Activated CD8-positive, alpha-beta memory T cell treated with anti-CD3 and anti-CD28 coated beads for 24 hours (primary cell): ENCODE measurements at regions not wholly inside any gene's neighbourhood (a gene's known extent, or its start where the extent isn't known, plus 50 kb on each side); places are given as distances from the start of the nearest gene placed in this dataset.
"Not testable (repeated sequence)": the region's sequence is repeated elsewhere in the genome, so short reads cannot be mapped to it uniquely, and the experiment has no call there.

Source experiments
- DNase-seq: peaks from one replicate; pipeline ENCODE4 v3.0.0-alpha.2; 2020

GRCh38 chr1:212495766-212496494 lies 63.2 kb downstream of the NENF start:
- DNase-seq = no peak

GRCh38 chr1:212496682-212497081 lies 64.0 kb downstream of the NENF start:
- DNase-seq = no peak

- DNase-seq = no peak
Observed at GRCh38 chr1:212497553-212497952, 64.8 kb downstream of the NENF start.

- no peak for DNase-seq
Observed at GRCh38 chr1:212498283-212499040, 65.7 kb downstream of the NENF start.

GRCh38 chr1:212500351-212500750 lies 67.6 kb downstream of the NENF start:
- no peak for DNase-seq

GRCh38 chr1:212500983-212501382 lies 68.3 kb downstream of the NENF start:
- DNase-seq = no peak

GRCh38 chr1:212503714-212504113 lies 71.0 kb downstream of the NENF start:
- no peak for DNase-seq

GRCh38 chr1:212504171-212504803 lies 71.6 kb downstream of the NENF start:
- DNase-seq = no peak

GRCh38 chr1:212506666-212507065 lies 73.9 kb downstream of the NENF start:
- DNase-seq = no peak

GRCh38 chr1:212507369-212507768 lies 74.6 kb downstream of the NENF start:
- no peak for DNase-seq

- no peak for DNase-seq
Observed at GRCh38 chr1:212512816-212513559, 80.3 kb downstream of the NENF start.

- no peak for DNase-seq
Observed at GRCh38 chr1:212513586-212513985, 80.9 kb downstream of the NENF start.

- peak; percentile 62 for DNase-seq
Observed at GRCh38 chr1:212514056-212514614, 81.4 kb downstream of the NENF start.

GRCh38 chr1:212514782-212515181 lies 82.1 kb downstream of the NENF start:
- DNase-seq = peak; percentile 59

GRCh38 chr1:212515329-212515760 lies 82.6 kb downstream of the NENF start:
- DNase-seq = no peak

GRCh38 chr1:212516012-212516411 lies 83.3 kb downstream of the NENF start:
- DNase-seq = not testable (repeated sequence)

- DNase-seq = no peak
Observed at GRCh38 chr1:212518188-212519054, 85.7 kb downstream of the NENF start.

GRCh38 chr1:212519131-212519530 lies 86.4 kb downstream of the NENF start:
- DNase-seq = no peak

GRCh38 chr1:212520299-212520698 lies 87.6 kb downstream of the NENF start:
- no peak for DNase-seq

- no peak for DNase-seq
Observed at GRCh38 chr1:212520746-212521145, 87.8 kb upstream of the ATF3 start.

GRCh38 chr1:212525479-212526110 lies 83.0 kb upstream of the ATF3 start:
- no peak for DNase-seq
